ENCODE measurements at regions not wholly inside any gene's neighbourhood (a gene's known extent, or its start where the extent isn't known, plus 50 kb on each side); places are given as distances from the start of the nearest gene placed in this dataset.
"Not testable (repeated sequence)": the region's sequence is repeated elsewhere in the genome, so short reads cannot be mapped to it uniquely, and the experiment has no call there.

DNA sequence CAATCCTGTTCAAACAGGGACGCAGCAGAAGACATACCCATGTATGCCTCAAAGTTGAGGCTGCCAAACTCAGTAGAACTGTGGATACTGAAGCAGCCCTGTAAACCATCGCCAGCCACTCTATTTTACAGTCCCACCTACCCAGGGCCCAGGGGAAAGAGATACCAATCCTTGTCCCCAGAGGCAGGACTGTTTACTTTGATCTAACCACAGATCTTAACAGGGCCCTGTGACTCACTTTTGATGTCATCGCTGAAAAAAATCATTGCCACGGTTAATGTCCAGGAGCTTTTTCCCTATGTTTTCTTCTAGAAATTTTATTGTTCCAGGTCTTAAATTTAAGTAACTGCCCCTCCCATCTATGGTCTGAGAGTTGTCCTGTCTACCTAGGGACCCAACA, 538.4 kb upstream of the NCAM2 start:
- no peak for DNase-seq

DNA sequence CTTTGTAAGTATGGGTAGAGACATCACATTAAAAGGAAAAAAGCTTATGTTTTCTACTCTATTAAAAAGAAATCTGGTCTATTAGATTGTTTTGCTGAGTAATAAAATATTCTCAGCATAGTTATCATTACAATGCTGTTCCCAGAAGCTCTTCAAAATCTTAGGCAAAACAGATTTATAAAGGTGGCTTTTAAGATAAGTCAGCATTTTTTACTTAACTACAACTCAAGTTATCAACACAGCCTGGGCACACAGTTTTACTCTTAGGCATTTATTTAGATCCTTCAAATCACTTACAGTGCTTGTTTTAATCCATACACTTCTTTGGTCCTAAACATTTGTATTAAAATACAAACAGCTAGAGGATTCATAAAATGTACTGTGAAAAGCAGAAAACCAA, 534.8 kb upstream of the NCAM2 start:
- DNase-seq: no peak

DNA sequence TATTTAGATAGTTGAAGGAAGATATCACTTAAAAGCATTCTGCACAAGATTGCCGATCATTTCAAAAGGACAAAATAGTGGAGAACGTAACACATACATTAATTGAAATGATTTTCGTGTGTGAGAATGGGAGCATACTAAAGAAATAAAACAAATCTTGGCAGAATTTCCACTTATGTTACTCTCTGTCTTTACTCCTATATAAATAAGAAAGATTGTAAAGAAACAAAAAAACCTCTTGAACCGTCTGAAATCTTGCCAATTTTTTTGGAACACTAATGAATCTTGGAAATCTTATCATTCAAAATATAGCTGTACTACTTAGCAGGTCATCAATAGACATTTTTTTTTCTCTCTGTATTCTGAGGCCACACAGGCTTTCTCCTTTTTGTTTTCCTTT, 528.8 kb upstream of the NCAM2 start:
- DNase-seq: no peak

DNA sequence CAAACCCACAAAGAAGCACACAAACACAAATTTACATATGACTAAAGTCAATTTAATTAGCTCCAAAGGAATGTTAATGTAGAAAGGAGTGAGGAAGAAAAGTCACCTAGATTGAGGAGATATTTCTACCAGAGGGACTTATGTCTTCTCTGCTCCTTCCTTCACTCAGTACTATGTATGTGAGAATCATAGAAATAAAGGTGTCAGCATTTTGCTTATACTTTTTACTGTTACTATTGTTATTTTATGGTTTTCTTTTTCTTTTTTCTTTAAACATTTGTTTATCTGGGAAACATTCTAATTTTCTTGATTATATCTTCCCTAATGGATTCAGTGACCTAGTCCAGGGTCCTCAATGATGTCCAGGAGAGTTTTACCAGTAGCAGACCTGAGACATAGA, 511.9 kb upstream of the NCAM2 start:
- DNase-seq: no peak

DNA sequence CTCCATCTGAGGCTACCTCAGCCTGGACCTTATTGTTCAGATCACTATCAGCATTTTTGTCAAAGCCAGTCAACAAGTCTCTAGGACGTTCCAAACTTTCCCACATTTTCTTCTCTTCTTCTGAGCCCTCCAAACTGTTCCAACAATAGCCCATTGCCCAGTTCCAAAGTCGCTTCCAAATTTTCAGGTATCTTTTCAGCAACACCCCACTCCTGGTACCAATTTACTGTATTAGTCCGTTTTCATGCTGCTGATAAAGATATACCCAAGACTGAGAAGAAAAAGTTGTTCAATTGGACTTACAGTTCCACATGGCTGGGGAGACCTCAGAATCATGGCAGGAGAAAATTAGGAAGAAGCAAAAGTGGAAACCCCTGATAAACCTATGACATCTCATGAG, 495.3 kb upstream of the NCAM2 start:
- DNase-seq: not testable (repeated sequence)

DNA sequence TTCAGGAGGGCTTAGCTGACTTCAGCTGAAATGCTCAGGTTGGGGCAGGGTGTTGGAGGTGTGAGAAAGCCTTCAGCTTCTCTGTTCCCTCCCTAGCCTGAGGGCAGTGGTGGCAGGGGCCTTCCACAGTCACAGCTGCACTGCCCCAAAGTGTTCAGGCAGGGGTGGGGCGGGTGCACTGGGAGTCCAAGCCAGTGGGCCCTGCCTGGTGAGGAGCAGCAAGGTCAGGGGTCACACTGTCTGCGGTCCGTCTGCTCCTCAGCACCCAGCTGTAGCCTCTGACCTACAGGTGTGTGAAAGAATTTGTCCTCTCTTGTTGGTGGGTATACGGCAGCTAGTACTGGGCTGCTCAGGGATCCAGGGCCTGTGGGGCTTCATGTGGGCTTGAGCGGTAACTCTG, 490.4 kb upstream of the NCAM2 start:
- no peak for DNase-seq

DNA sequence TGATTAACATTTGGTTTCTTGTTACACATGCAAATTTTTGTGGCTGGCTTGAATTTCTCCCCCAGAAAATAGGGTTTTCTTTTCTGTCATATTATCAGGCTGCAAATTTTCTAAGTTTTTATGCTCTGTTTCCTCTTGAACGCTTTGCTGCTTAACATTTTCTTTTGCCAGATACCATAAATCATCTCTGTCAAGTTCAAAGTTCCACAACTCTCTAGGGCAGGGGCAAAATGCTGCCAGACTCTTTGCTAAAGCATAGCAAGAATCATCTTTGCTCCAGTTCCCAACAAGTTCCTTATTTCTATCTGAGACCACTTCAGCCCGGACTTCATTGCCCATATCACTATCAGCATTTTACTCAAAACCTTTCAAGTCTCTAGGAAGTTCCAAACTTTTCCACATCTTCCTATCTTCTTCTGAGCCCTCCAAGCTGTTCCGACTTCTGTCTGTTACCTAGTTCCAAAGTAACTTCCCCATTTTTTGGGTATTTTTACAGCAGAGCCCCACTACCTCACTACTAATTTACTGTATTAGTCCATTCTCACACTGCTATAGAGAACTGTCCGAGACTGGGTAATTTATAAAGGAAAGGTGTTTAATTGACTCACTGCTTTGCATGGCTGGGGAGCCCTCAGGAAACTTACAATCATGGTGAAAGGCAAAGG, 486.9 kb upstream of the NCAM2 start:
- no peak for DNase-seq

DNA sequence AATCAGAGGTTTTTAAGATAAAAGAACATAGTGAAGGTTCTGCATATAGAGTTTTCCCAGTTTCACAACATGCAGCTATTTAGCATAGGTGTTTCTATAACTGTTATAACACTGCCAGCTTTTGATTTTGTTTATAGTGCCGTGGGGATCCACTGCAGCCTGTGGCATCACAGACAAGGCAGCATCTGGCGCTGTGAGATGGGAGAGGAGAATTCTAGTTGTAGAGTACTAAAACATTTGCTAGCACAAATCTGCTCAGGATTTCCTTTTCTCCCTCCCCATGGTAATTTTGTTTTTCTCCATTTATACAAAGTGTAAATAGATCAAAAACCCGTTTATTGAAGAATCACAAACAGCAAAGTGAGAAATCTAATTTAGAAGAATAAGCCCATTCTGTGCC, 482.8 kb upstream of the NCAM2 start:
- DNase-seq: no peak

DNA sequence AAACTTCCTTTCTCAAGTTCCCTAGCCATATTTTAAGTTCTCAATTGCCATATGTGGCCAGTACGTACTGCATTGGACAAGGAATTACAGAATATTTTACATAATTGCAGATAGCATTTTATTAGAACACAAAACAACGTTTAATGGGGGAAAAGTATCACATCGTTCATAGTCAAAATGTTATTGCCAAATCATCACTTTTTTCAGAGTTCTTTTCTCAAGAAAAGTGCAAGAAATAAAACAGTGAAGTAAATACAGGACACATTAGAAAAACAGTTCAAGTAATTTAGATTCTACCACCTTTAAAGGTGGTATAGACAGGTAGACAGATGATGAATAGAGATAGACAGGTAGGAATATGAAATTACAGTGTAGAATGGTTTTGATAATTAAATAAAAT, 479.1 kb upstream of the NCAM2 start:
- no peak for DNase-seq

DNA sequence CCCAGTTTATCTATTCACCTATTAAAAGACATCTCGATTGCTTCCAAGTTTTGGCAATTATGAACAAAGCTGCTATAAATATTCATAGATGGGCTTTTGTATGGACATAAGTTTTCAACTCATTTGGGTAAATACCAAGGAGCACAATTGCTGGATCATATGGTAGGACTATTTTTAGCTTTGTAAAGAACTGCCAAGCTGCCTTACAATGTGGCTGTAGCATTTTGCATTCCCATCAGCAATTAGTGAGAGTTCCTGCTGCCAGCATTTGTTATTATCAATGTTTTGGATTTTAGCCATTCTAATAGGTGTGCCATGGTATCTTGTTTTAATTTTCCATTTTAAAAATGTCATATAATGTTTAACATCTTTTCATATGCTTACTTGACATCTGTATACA, 475.6 kb upstream of the NCAM2 start:
- no peak for DNase-seq

DNA sequence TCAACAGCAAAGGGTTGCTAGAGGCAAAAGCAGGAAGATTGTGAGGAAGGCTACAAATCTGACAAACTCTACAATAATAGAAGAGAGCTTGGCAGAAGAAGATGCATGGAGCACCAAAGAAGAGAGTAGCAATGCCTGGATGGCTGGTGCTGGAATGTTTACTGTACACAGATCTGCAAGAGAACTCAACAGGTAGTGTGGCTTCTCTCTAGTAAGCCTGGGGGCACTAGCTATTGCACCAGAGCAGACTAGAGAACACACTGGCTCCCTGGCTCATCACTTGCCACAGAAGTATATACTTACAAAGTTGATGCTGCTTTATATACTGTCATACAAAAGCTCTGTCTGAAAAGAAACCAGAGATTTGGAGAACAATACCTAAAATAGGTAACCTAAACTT, 475.0 kb upstream of the NCAM2 start:
- DNase-seq: no peak

DNA sequence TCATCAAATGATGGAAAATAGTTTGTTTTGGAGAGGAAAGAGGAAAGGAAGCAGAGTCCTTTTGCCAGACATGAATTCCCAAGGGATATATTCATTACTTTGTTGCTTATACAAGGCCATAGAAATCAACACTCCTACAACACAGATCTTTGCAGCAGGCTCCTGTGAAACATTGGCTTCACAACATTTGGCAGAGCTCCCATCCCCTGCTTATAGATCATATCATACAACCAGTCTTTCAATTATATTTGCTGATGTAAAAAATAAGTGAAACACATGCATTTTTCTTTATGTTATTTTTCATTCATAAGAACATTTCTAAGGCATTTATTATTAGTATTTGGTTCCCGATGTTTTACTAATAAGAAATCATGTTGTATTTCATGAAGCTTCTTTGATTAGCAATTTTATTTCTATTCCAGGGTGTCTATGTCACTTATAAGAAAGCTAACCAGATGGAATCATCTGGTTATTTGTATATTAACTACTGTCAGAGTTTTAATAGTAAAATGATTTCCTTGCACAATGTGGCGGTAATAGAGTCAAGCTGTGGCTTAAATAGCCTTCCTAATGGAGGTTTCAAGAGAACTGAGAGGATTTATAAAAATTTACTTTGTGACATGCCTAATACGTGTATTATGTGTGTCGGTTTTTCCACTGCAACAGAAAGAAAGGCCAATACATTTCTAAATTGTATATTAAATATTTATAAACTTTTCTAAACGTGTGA, 470.3 kb upstream of the NCAM2 start:
- DNase-seq: no peak

DNA sequence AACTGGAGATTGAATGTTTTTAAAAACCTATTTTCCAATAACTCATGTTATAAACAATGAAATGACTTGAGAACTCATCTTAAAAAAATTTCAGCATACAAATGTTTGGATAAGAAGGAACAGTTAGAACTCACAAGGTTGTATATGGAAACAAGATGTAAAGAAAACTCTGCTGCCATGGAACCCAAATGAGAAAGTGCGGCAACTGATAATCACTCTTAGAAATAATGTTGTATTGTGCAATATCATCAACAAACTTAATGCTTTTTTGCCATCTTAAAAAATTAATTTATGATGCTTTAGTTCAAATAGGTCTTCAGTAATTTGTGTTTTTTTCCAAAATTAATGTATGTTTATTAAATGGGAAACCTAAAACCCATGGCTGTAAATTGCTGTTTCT, 461.1 kb upstream of the NCAM2 start:
- DNase-seq: no peak

DNA sequence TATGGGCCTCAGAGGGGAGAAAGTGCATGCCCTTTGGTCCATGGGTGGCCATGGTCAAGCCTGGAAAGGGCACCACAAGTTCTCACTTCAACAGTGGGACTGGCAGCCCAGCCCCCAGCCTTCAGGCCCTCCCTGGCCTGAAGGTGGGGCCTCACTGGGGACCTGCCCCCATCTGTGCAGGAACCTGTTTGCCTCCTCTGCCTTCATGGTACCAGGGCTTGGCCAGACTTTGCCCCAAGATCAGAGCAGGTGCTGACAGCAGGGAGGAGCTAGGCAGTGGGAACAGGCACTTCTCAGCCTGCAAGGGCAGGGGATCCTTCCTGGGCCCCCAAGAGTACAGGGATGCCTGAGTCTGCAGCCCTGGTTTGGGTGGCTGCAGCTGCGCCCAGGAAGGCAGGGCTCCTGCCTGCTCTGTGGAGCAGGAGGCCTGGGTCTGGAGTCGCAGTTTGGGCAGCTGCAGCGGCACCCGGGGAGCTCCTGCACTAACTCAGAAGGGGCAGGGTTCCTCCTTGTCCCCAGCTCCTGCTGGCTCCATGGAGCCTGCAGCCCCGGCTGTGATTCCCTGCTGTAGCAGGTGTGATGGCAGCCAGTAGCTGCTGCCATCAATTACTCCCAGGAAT, 460.1 kb upstream of the NCAM2 start:
- DNase-seq: no peak

DNA sequence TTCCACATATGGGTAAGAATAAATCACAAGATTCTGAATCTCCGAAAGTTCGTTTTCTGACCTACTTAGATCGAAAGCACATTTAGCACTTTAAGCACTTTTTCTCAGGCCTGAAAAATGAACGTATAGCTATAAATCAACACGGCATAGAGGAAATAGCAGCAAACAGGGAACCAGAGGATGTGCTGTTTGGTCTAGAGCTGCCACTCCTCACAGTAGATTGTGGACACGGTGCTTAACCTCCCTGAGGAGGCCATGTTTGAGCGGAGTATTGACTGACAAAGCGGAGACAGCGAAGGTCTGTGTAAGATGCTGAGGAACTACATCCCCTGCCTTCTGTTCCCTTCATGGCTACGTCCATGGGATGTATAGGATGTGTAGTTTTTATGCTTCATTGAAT, 452.8 kb upstream of the NCAM2 start:
- no peak for DNase-seq

DNA sequence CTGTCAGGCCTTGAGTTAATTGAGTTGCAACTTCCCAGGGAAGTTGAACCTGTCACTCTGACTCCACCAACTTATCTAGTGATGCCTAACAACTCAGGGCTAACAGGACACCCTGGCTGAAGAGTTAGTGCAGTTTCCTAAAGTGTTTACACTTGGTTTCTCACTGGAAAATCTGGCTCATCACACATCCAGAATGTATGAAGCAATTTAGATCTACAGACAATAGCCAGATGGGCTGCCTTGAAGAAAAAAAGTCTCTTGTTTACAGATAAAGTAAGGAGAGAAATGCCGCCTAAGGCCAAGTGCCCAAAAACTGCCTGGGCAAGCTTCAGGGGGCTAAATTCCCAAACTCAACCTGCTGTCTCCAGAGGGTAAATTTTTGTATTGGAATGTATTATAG, 446.3 kb upstream of the NCAM2 start:
- no peak for DNase-seq

DNA sequence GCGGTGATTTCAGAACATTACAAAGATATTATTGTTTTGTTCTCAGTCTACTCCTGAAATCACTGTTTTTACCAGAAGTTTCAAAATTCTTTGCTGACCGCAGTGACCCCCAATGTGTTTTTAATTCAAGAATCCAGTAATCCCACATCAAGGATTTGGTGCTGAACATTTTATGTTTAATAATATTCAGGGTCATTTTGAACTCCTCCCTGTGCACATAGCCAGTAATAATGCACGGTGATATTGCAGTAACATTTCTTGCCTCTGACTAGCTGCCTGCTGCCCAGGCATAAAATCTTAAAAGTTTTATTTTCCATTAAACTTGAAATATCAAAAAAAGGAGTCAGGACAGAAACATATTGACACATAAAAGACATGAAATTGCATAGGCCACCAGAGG, 443.4 kb upstream of the NCAM2 start:
- DNase-seq: no peak

DNA sequence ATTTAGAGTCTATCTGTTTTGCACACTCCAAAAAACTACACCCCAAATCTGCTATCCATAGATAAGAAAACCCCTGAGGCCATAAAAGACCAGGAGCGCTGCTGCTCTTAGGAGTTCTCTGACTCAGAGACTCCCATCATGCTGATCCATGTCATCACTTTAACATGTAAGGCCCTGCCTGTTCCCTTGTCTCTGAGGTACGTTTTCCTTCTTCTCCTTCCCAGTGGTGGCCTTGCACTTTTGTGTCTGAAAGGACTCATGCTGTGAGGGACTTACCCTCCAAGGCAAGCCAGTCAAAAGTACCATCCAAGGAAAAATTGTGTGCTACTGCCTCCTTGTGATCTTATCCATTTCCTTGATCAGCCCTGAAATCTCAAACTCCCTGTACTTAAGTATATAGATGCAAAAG, 427.4 kb upstream of the NCAM2 start:
- DNase-seq: no peak

DNA sequence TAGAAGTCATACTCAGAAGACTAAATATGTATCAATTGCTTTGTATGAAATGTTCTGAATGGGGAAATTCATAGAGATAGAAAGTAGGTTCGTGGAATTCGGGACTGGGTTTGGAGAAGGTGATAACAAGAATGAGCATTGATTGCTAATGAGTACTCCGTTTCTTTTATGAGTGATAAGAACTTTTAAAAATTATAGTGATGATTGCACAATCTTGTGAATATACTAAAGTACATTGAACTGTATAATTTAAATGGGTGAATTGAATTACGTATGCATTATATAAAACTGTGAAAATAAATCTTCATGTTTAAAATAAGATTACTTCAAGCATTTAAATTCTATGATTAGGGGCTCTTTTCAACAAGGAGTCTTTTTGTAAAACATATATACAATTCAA, 425.6 kb upstream of the NCAM2 start:
- DNase-seq: no peak

DNA sequence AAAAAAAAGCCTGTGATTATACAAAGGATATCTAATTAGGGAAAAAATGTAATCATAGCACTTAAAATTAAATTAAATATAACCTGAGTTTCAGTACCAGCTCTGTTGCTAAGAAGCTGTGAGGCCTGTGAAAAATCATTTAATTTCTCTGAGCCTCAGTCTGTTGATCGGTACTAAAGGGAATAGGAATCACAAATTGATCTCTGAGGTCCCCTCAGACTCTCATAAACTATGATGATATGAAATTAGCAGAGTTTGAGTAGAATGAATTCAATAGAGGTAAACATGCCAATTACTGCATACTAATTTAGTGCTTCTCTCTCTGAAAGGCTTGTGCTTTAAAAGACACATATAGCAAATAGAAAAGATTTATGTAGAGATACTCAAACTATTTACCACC, 416.8 kb upstream of the NCAM2 start:
- no peak for DNase-seq

DNA sequence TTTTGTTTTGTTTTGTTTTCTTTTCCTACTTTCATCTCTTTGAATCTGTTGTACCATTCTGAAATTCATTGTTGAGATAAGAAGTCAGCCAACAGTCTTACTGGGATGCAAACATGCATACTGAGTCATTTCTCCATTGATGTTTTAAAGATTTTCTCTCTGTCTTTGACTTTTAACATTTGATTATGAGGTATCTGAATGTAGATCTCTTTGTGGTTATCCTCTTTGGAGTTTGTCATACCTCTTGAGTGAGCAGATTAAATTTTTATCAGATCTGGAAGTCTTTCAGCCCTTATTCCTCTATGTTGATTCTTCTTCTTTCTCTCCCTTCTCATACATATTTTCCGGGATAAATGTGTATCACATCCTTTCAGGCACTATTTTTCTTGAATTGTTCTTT, 406.9 kb upstream of the NCAM2 start:
- DNase-seq: no peak

DNA sequence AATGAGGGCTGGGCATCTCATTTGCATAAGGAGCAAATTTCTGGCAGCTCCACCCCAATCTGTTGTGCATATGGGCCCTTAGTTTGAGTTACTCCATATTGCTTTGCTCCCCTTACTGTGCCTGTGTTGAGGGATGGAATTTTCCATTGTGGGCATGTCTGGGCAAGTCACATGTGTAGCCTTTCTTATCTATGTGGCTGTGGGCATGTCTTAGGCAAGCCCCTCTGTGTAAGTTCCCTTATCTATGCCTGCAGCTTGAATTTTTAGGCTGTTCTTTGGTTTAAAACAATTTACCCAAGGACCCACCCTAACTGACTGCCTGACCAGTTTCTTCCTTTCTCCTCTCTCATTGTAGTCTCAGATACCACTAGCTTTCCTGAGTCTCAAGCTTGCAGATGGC, 405.7 kb upstream of the NCAM2 start:
- DNase-seq: no peak

DNA sequence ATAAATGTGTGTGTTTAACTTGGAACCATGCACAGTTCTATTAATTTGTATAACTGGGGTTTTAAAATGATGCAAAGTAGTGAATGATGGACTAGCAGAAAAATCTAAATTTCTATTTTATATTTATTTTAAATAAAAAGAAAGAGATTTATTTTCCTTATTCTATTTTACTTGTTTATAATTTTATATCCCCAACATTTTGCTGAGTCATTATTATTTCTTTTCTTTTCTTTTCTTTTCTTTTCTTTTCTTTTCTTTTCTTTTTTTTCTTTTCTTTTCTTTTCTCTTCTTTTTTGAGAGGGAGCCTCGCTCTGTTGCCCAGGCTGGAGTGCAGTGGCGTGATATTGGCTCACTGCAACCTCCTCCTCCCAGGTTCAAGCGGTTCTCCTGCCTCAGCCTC, 395.0 kb upstream of the NCAM2 start:
- DNase-seq: no peak

DNA sequence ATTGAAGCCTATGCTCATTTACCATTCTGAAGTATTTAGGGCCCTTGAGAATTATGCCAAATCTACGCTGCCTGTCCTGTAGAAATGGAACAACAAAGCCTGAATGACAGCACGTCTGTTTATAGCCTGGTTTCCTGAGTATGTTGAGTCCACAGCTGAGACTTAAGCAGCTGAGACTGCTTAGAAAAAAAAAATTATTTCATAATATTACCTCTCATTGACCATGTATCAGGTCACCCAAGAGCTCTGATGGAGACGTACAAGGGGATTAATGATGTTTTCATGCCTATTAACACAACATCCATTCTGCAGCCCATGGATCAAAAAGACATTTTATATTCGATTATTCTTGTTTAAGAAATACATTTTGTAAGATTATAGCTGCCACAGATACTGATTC, 387.2 kb upstream of the NCAM2 start:
- no peak for DNase-seq

DNA sequence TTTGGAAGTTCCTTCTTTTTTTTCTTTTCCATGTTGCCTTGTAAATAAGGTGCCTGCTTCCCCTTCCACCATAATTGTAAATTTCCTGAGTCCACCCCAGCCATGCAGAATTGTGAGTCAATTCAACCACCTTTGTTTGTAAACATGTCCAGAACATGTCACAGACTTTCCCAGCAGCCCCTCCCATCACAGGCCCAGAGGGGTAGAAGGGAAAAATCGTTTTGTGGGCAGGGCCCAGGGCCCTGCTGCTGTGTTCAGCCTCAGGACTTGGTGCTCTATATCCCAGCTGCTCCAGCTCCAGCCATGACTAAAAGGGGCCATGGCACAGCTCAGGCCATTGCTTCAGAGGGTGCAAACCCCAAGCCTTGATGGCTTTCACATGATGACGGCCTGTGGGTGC, 384.6 kb upstream of the NCAM2 start:
- DNase-seq: no peak
